ENCODE measurements at regions not wholly inside any gene's neighbourhood (a gene's known extent, or its start where the extent isn't known, plus 50 kb on each side); places are given as distances from the start of the nearest gene placed in this dataset.

DNA sequence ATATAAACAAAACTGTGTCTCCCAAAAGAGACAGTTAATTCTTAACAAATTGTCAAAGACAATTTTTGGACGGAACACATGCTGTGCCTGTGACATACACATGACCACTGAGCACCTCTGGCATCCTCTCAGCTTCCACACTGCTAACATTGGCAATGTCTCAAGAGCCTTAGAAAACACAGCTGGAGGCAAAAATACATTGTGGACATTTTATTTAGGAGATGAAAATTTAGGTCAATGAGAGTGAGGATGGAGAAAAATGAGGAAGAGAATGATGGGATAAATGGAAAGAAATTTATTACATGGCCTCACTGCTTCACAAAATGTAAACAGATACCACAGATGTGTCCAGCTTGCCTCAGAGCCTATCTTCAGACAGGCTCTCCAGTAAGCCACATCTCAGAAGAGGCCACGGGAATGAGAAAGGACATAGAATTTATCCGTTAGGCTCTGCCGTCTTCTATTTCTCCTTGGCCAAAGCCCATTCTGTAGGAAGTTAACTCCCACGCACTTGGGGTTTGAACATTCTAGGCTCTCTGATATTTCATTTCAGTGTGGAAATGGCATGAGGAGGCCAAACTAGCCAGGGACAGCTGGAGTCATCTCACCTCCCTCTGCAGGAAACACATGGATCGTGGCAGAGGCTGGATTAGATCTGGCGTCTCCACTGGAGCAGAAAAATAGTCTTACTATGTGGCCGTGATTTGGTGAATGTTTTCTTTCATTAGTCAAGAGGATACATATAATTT is 519.4 kb upstream of the DSEL start:
- Histone ChIP-seq H3K9me3 (ENCODE audit: control insufficient read depth in 4 of 4, low read length in 3 of 4) (no peaks in the 10 kb centered on the region), H3K36me3 (ENCODE audit: control insufficient read depth in 4 of 4, insufficient read depth in 3 of 4, low read depth in 1 of 4, low read length in 3 of 4) (no peaks in the 10 kb centered on the region), H3K27me3 (ENCODE audit: control insufficient read depth in 4 of 4, insufficient read depth in 4 of 4, low read length in 3 of 4) (no peaks in the 10 kb centered on the region), H3K4me3 (ENCODE audit: low read depth in 1 of 3, low read length in 3 of 3) (no peak overlapping the region), H3K9ac (ENCODE audit: low read depth in 1 of 2, low read length in 2 of 2) (no peak overlapping the region), H3K4me1 (ENCODE audit: control insufficient read depth in 4 of 4, insufficient read depth in 4 of 4, low read length in 3 of 4) (no peaks in the 10 kb centered on the region), H3K27ac (ENCODE audit: low read depth in 1 of 2, low read length in 2 of 2) (no peak overlapping the region)
- no peak for DNase-seq (ENCODE audit: low spot score)
- WGBS: 58% methylated on average over 8 of the region's 8 CpGs
- TF ChIP-seq ATF3 (IDR thresholded peaks at IDR 0.05) (no peak), TAF1 (conservative IDR thresholded peaks at IDR 0.05) (no peak)

DNA sequence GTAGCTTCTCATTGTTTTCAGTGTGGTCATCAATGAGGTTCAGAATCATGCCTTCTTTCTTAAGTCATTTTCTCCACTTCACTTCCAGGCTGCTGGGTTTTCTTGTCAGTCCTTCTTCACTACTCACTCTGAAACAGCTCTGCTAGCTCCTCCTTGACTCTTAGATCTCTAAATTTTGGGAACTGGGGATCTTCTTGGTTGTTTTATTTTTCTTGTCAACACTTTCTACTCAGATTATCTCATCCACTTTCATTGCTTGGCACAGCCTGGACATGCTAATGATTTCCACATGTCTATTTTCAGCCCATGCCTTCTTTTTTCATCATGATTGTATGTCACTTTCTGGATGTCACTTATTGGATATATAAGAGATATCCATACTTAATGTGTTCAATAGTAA is 517.8 kb upstream of the DSEL start:
- H3K4me3 ChIP-seq (ENCODE audit: low read depth in 1 of 3, low read length in 3 of 3): no peak overlapping the region
- no peak overlapping the region for H3K9ac ChIP-seq (ENCODE audit: low read depth in 1 of 2, low read length in 2 of 2)
- no peak for DNase-seq (ENCODE audit: low spot score)
- H3K27me3 ChIP-seq (ENCODE audit: control insufficient read depth in 4 of 4, insufficient read depth in 4 of 4, low read length in 3 of 4): peaks cover 0 to 2% (median 0%) of the 10 kb centered on the region in 4 donors
- H3K27ac ChIP-seq (ENCODE audit: low read depth in 1 of 2, low read length in 2 of 2): no peak overlapping the region
- no peaks in the 10 kb centered on the region for H3K36me3 ChIP-seq (ENCODE audit: control insufficient read depth in 4 of 4, insufficient read depth in 3 of 4, low read depth in 1 of 4, low read length in 3 of 4)
- no peaks in the 10 kb centered on the region for H3K9me3 ChIP-seq (ENCODE audit: control insufficient read depth in 4 of 4, low read length in 3 of 4)
- TF ChIP-seq, protein P1, sequence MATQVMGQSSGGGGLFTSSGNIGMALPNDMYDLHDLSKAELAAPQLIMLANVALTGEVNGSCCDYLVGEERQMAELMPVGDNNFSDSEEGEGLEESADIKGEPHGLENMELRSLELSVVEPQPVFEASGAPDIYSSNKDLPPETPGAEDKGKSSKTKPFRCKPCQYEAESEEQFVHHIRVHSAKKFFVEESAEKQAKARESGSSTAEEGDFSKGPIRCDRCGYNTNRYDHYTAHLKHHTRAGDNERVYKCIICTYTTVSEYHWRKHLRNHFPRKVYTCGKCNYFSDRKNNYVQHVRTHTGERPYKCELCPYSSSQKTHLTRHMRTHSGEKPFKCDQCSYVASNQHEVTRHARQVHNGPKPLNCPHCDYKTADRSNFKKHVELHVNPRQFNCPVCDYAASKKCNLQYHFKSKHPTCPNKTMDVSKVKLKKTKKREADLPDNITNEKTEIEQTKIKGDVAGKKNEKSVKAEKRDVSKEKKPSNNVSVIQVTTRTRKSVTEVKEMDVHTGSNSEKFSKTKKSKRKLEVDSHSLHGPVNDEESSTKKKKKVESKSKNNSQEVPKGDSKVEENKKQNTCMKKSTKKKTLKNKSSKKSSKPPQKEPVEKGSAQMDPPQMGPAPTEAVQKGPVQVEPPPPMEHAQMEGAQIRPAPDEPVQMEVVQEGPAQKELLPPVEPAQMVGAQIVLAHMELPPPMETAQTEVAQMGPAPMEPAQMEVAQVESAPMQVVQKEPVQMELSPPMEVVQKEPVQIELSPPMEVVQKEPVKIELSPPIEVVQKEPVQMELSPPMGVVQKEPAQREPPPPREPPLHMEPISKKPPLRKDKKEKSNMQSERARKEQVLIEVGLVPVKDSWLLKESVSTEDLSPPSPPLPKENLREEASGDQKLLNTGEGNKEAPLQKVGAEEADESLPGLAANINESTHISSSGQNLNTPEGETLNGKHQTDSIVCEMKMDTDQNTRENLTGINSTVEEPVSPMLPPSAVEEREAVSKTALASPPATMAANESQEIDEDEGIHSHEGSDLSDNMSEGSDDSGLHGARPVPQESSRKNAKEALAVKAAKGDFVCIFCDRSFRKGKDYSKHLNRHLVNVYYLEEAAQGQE (IDR thresholded peaks at IDR 0.05): no peak
- TF ChIP-seq FOXA1 (IDR thresholded peaks at IDR 0.05): no peak
- TF ChIP-seq JUND (IDR thresholded peaks at IDR 0.05): no peak
- no peak for TF ChIP-seq ZBTB33 (IDR thresholded peaks at IDR 0.05)
- no peak for TF ChIP-seq TAF1 (conservative IDR thresholded peaks at IDR 0.05)
- TF ChIP-seq GABPA (IDR thresholded peaks at IDR 0.05 in 1 of 2, conservative IDR thresholded peaks at IDR 0.05 in 1 of 2): no peak
- TF ChIP-seq MAX (IDR thresholded peaks at IDR 0.05): no peak
- TF ChIP-seq YY1 (IDR thresholded peaks at IDR 0.05): no peak
- TF ChIP-seq RAD21 (IDR thresholded peaks at IDR 0.05): no peak
- TF ChIP-seq HNF4G (IDR thresholded peaks at IDR 0.05): no peak
- TF ChIP-seq RXRA (IDR thresholded peaks at IDR 0.05): no peak
- TF ChIP-seq, protein P2, sequence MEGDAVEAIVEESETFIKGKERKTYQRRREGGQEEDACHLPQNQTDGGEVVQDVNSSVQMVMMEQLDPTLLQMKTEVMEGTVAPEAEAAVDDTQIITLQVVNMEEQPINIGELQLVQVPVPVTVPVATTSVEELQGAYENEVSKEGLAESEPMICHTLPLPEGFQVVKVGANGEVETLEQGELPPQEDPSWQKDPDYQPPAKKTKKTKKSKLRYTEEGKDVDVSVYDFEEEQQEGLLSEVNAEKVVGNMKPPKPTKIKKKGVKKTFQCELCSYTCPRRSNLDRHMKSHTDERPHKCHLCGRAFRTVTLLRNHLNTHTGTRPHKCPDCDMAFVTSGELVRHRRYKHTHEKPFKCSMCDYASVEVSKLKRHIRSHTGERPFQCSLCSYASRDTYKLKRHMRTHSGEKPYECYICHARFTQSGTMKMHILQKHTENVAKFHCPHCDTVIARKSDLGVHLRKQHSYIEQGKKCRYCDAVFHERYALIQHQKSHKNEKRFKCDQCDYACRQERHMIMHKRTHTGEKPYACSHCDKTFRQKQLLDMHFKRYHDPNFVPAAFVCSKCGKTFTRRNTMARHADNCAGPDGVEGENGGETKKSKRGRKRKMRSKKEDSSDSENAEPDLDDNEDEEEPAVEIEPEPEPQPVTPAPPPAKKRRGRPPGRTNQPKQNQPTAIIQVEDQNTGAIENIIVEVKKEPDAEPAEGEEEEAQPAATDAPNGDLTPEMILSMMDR (IDR thresholded peaks at IDR 0.05; ENCODE audit: low read depth, low read length, missing input control): no peak
- no peak for TF ChIP-seq FOXA2 (IDR thresholded peaks at IDR 0.05)
- no peak for TF ChIP-seq EGR1 (IDR thresholded peaks at IDR 0.05; ENCODE audit: low read depth in 2 of 2)
- no peaks in the 10 kb centered on the region for H3K4me1 ChIP-seq (ENCODE audit: control insufficient read depth in 4 of 4, insufficient read depth in 4 of 4, low read length in 3 of 4)

All from liver (tissue), 8 donors.